DOHH2 (cell line): ENCODE measurements at regions not wholly inside any gene's neighbourhood (a gene's known extent, or its start where the extent isn't known, plus 50 kb on each side); places are given as distances from the start of the nearest gene placed in this dataset.

Experiments used
- H3F3A ChIP-seq: fragments of 200-600 bp; sonication (generic), shearing (Covaris generic); 2 replicates; pipeline ENCODE4 v1.6.0; 2016; ENCODE audit warnings: antibody characterized with exemption, mild to moderate bottlenecking; ENCODE audit not compliant: control insufficient read depth, insufficient read depth
- H3K27ac ChIP-seq: fragments of 200-600 bp; sonication (generic); 2 replicates; pipeline ENCODE4 v1.5.1; 2014; ENCODE audit warnings: low read depth, mild to moderate bottlenecking, low read length, moderate library complexity
- H3K27me3 ChIP-seq: fragments of 200-600 bp; sonication (generic); 2 replicates; pipeline ENCODE4 v1.6.1; 2014; ENCODE audit warnings: mild to moderate bottlenecking, low read length, mixed read lengths; ENCODE audit not compliant: control insufficient read depth
- H3K36me3 ChIP-seq: fragments of 200-600 bp; sonication (generic); 2 replicates; pipeline ENCODE4 v1.6.1; 2014; ENCODE audit warnings: mild to moderate bottlenecking, low read length, moderate library complexity, mixed read lengths; ENCODE audit not compliant: control insufficient read depth
- H3K4me1 ChIP-seq: fragments of 200-600 bp; sonication (generic); 2 replicates; pipeline ENCODE4 v1.6.1; 2014; ENCODE audit warnings: mild to moderate bottlenecking, low read length, mixed read lengths; ENCODE audit not compliant: control insufficient read depth
- H3K4me2 ChIP-seq: fragments of 200-600 bp; sonication (generic); 2 replicates; pipeline ENCODE4 v1.6.0; 2014; ENCODE audit warnings: mild to moderate bottlenecking, low read length, moderate library complexity
- H3K4me3 ChIP-seq: fragments of 200-600 bp; sonication (generic); 2 replicates; pipeline ENCODE4 v1.5.1; 2014; ENCODE audit warnings: mild to moderate bottlenecking, low read length, mixed read lengths
- H3K79me2 ChIP-seq: fragments of 200-600 bp; sonication (generic); 2 replicates; pipeline ENCODE4 v1.6.1; 2014; ENCODE audit warnings: mild to moderate bottlenecking, low read length, mixed read lengths; ENCODE audit not compliant: control insufficient read depth
- H3K9me2 ChIP-seq: fragments of 200-600 bp; sonication (generic); replicated peaks from 2 replicates; pipeline ENCODE4 v1.6.1; 2014; ENCODE audit warnings: mild to moderate bottlenecking, low read length, mixed read lengths; ENCODE audit not compliant: control insufficient read depth
- H3K9me3 ChIP-seq: fragments of 200-600 bp; sonication (generic); 2 replicates; pipeline ENCODE4 v1.6.1; 2014; ENCODE audit warnings: antibody characterized with exemption, low read length, mixed read lengths; ENCODE audit not compliant: control insufficient read depth, insufficient read depth
- H4K20me1 ChIP-seq: fragments of 200-600 bp; sonication (generic); 2 replicates; pipeline ENCODE4 v1.6.0; 2014; ENCODE audit warnings: low read depth, mild to moderate bottlenecking, antibody characterized with exemption, low read length, moderate library complexity; ENCODE audit not compliant: control insufficient read depth, insufficient read depth
- CTCF ChIP-seq: fragments of 200-600 bp; sonication (generic); IDR thresholded peaks from one replicate; pipeline ENCODE4 v1.5.1; 2014; ENCODE audit warnings: antibody characterized with exemption, mild to moderate bottlenecking, low read depth, low read length; ENCODE audit not compliant: poor library complexity, severe bottlenecking
- EZH2phosphoT487 ChIP-seq: fragments of 200-600 bp; sonication (generic); IDR thresholded peaks from 2 replicates; pipeline ENCODE4 v1.6.1; 2017; ENCODE audit warnings: borderline replicate concordance, mild to moderate bottlenecking, antibody characterized with exemption, low read length, moderate library complexity, mixed read lengths

GRCh38 chr5:144108131-144108530 is 62.3 kb downstream of the YIPF5 start:
- H3K4me1 ChIP-seq: no peaks in the 10 kb centered on the region
- H3K4me2 ChIP-seq: no peak overlapping the region
- no peaks in the 10 kb centered on the region for H3K9me3 ChIP-seq
- H3K27me3 ChIP-seq: no peaks in the 10 kb centered on the region
- H3K79me2 ChIP-seq: no peaks in the 10 kb centered on the region
- no peaks in the 10 kb centered on the region for H4K20me1 ChIP-seq
- no peak for TF ChIP-seq CTCF
- no peak for TF ChIP-seq EZH2phosphoT487
- H3F3A ChIP-seq: no peaks in the 10 kb centered on the region
- no peak overlapping the region for H3K4me3 ChIP-seq
- H3K9me2 ChIP-seq: no peaks in the 10 kb centered on the region; the same call in 1 of the 2 replicates
- H3K27ac ChIP-seq: no peak overlapping the region
- no peaks in the 10 kb centered on the region for H3K36me3 ChIP-seq
